ENCODE measurements at regions not wholly inside any gene's neighbourhood (a gene's known extent, or its start where the extent isn't known, plus 50 kb on each side); places are given as distances from the start of the nearest gene placed in this dataset.

GRCh38 chr6:149229096-149229495 is 88.4 kb upstream of the TAB2 start:
- Histone ChIP-seq H2AK5ac (ENCODE audit: low read length, severe bottlenecking) (no peak overlapping the region), H3K18ac (ENCODE audit: low read depth in 1 of 2, low read length in 2 of 2) (no peak overlapping the region), H4K8ac (ENCODE audit: low read length) (no peak overlapping the region), H3K27ac (ENCODE audit: low read length, poor library complexity, severe bottlenecking) (no peak overlapping the region), H3K9me3 (ENCODE audit: control insufficient read depth, low read length) (no peaks in the 10 kb centered on the region), H3K36me3 (ENCODE audit: control insufficient read depth in 1 of 2, insufficient read depth in 2 of 2, low read depth in 1 of 2, low read length in 2 of 2) (no peaks in the 10 kb centered on the region), H2BK12ac (ENCODE audit: low read length in 2 of 2) (peak overlapping the region in 1 of 2 experiments; percentile 60), H3K4ac (ENCODE audit: low read depth in 1 of 2, low read length in 2 of 2) (no peak overlapping the region), H3K27me3 (ENCODE audit: control insufficient read depth in 1 of 2, insufficient read depth in 1 of 2, low read length in 2 of 2) (no peaks in the 10 kb centered on the region), H2BK120ac (ENCODE audit: low read depth, low read length) (no peak overlapping the region), H2BK5ac (ENCODE audit: low read depth, low read length, poor library complexity, severe bottlenecking) (no peak overlapping the region), H2BK15ac (ENCODE audit: low read depth, poor library complexity, severe bottlenecking) (no peak overlapping the region), H3K4me3 (ENCODE audit: insufficient read depth in 1 of 2, low read depth in 1 of 2, low read length in 2 of 2) (no peak overlapping the region), H3K23ac (ENCODE audit: low read length in 2 of 2) (no peak overlapping the region), H2AFZ (ENCODE audit: low read depth, low read length) (no peak overlapping the region), H4K91ac (ENCODE audit: low read length) (no peak overlapping the region), H3K9ac (ENCODE audit: low read length) (no peak overlapping the region), H3K79me1 (replicated peaks; ENCODE audit: low read length, poor library complexity, severe bottlenecking) (no peaks in the 10 kb centered on the region), H3K14ac (ENCODE audit: low read length in 2 of 2) (no peak overlapping the region), H3K4me2 (ENCODE audit: low read length, poor library complexity, severe bottlenecking) (no peak overlapping the region), H3K4me1 (ENCODE audit: control insufficient read depth, insufficient read depth, low read depth, low read length) (peaks cover 10% of the 10 kb centered on the region)
- WGBS: 94% methylated on average over 6 of the region's 6 CpGs
- DNase-seq: no peak

- no peak overlapping the region for H3K4me2 ChIP-seq (ENCODE audit: low read length, poor library complexity, severe bottlenecking)
- no peak overlapping the region for H2BK15ac ChIP-seq (ENCODE audit: low read depth, poor library complexity, severe bottlenecking)
- no peak overlapping the region for H4K91ac ChIP-seq (ENCODE audit: low read length)
- 97% methylated on average over 5 of the region's 5 CpGs for WGBS
- H3K9ac ChIP-seq (ENCODE audit: low read length): no peak overlapping the region
- H2BK12ac ChIP-seq (ENCODE audit: low read length in 2 of 2): no peak overlapping the region
- no peaks in the 10 kb centered on the region for H3K27me3 ChIP-seq (ENCODE audit: control insufficient read depth in 1 of 2, insufficient read depth in 1 of 2, low read length in 2 of 2)
- H2AFZ ChIP-seq (ENCODE audit: low read depth, low read length): no peak overlapping the region
- no peak overlapping the region for H3K4ac ChIP-seq (ENCODE audit: low read depth in 1 of 2, low read length in 2 of 2)
- no peak overlapping the region for H3K14ac ChIP-seq (ENCODE audit: low read length in 2 of 2)
- H2BK120ac ChIP-seq (ENCODE audit: low read depth, low read length): no peak overlapping the region
- no peak overlapping the region for H3K27ac ChIP-seq (ENCODE audit: low read length, poor library complexity, severe bottlenecking)
- DNase-seq: no peak
- H4K8ac ChIP-seq (ENCODE audit: low read length): no peak overlapping the region
- H3K9me3 ChIP-seq (ENCODE audit: control insufficient read depth, low read length): no peaks in the 10 kb centered on the region
- H3K79me1 ChIP-seq (replicated peaks; ENCODE audit: low read length, poor library complexity, severe bottlenecking): no peaks in the 10 kb centered on the region
- H3K4me3 ChIP-seq (ENCODE audit: insufficient read depth in 1 of 2, low read depth in 1 of 2, low read length in 2 of 2): no peak overlapping the region
- H3K4me1 ChIP-seq (ENCODE audit: control insufficient read depth, insufficient read depth, low read depth, low read length): peaks cover 16% of the 10 kb centered on the region
- H3K36me3 ChIP-seq (ENCODE audit: control insufficient read depth in 1 of 2, insufficient read depth in 2 of 2, low read depth in 1 of 2, low read length in 2 of 2): no peaks in the 10 kb centered on the region
- no peak overlapping the region for H2BK5ac ChIP-seq (ENCODE audit: low read depth, low read length, poor library complexity, severe bottlenecking)
- no peak overlapping the region for H3K23ac ChIP-seq (ENCODE audit: low read length in 2 of 2)
- no peak overlapping the region for H3K18ac ChIP-seq (ENCODE audit: low read depth in 1 of 2, low read length in 2 of 2)
- H2AK5ac ChIP-seq (ENCODE audit: low read length, severe bottlenecking): no peak overlapping the region
These were observed 86.6 kb upstream of the TAB2 start for GRCh38 chr6:149230712-149231460.

GRCh38 chr6:149231778-149232177 is 85.7 kb upstream of the TAB2 start:
- no peaks in the 10 kb centered on the region for H3K9me3 ChIP-seq (ENCODE audit: control insufficient read depth, low read length)
- H3K4ac ChIP-seq (ENCODE audit: low read depth in 1 of 2, low read length in 2 of 2): peak overlapping the region in 1 of 2 experiments; percentile 76
- peak overlapping the region; percentile 59 to 72 for H2BK12ac ChIP-seq (ENCODE audit: low read length in 2 of 2)
- H2AK5ac ChIP-seq (ENCODE audit: low read length, severe bottlenecking): no peak overlapping the region
- 55% methylated on average over 6 of the region's 7 CpGs for WGBS
- peaks cover 16% of the 10 kb centered on the region for H3K4me1 ChIP-seq (ENCODE audit: control insufficient read depth, insufficient read depth, low read depth, low read length)
- peak overlapping the region; percentile 15 for H3K27ac ChIP-seq (ENCODE audit: low read length, poor library complexity, severe bottlenecking)
- no peak overlapping the region for H3K23ac ChIP-seq (ENCODE audit: low read length in 2 of 2)
- peak overlapping the region; percentile 40 for H2BK120ac ChIP-seq (ENCODE audit: low read depth, low read length)
- H2BK15ac ChIP-seq (ENCODE audit: low read depth, poor library complexity, severe bottlenecking): no peak overlapping the region
- no peak overlapping the region for H3K4me2 ChIP-seq (ENCODE audit: low read length, poor library complexity, severe bottlenecking)
- H4K91ac ChIP-seq (ENCODE audit: low read length): no peak overlapping the region
- no peak overlapping the region for H3K9ac ChIP-seq (ENCODE audit: low read length)
- peak overlapping the region in 1 of 2 experiments; percentile 68 for H3K18ac ChIP-seq (ENCODE audit: low read depth in 1 of 2, low read length in 2 of 2)
- H3K4me3 ChIP-seq (ENCODE audit: insufficient read depth in 1 of 2, low read depth in 1 of 2, low read length in 2 of 2): no peak overlapping the region
- no peak overlapping the region for H2BK5ac ChIP-seq (ENCODE audit: low read depth, low read length, poor library complexity, severe bottlenecking)
- no peaks in the 10 kb centered on the region for H3K27me3 ChIP-seq (ENCODE audit: control insufficient read depth in 1 of 2, insufficient read depth in 1 of 2, low read length in 2 of 2)
- H3K79me1 ChIP-seq (replicated peaks; ENCODE audit: low read length, poor library complexity, severe bottlenecking): no peaks in the 10 kb centered on the region
- H3K36me3 ChIP-seq (ENCODE audit: control insufficient read depth in 1 of 2, insufficient read depth in 2 of 2, low read depth in 1 of 2, low read length in 2 of 2): no peaks in the 10 kb centered on the region
- H4K8ac ChIP-seq (ENCODE audit: low read length): no peak overlapping the region
- H3K14ac ChIP-seq (ENCODE audit: low read length in 2 of 2): no peak overlapping the region
- peak; percentile 71 for DNase-seq
- no peak overlapping the region for H2AFZ ChIP-seq (ENCODE audit: low read depth, low read length)

- peak overlapping the region; percentile 72 to 97 for H3K18ac ChIP-seq (ENCODE audit: low read depth in 1 of 2, low read length in 2 of 2)
- no peak overlapping the region for H3K23ac ChIP-seq (ENCODE audit: low read length in 2 of 2)
- H2BK5ac ChIP-seq (ENCODE audit: low read depth, low read length, poor library complexity, severe bottlenecking): peak overlapping the region; percentile 33
- H3K14ac ChIP-seq (ENCODE audit: low read length in 2 of 2): peak overlapping the region in 1 of 2 experiments; percentile 46
- no peak overlapping the region for H2AFZ ChIP-seq (ENCODE audit: low read depth, low read length)
- no peak overlapping the region for H3K9ac ChIP-seq (ENCODE audit: low read length)
- peak overlapping the region; percentile 1 for H2BK120ac ChIP-seq (ENCODE audit: low read depth, low read length)
- H3K4me1 ChIP-seq (ENCODE audit: control insufficient read depth, insufficient read depth, low read depth, low read length): peaks cover 16% of the 10 kb centered on the region
- no peak overlapping the region for H3K4me3 ChIP-seq (ENCODE audit: insufficient read depth in 1 of 2, low read depth in 1 of 2, low read length in 2 of 2)
- no peak overlapping the region for H3K4me2 ChIP-seq (ENCODE audit: low read length, poor library complexity, severe bottlenecking)
- peak overlapping the region; percentile 13 for H4K8ac ChIP-seq (ENCODE audit: low read length)
- H4K91ac ChIP-seq (ENCODE audit: low read length): peak overlapping the region; percentile 91
- peaks cover 5% of the 10 kb centered on the region for H3K9me3 ChIP-seq (ENCODE audit: control insufficient read depth, low read length)
- 49% methylated on average over 7 of the region's 7 CpGs for WGBS
- H3K27ac ChIP-seq (ENCODE audit: low read length, poor library complexity, severe bottlenecking): peak overlapping the region; percentile 93
- peak overlapping the region; percentile 2 to 10 for H3K4ac ChIP-seq (ENCODE audit: low read depth in 1 of 2, low read length in 2 of 2)
- H3K79me1 ChIP-seq (replicated peaks; ENCODE audit: low read length, poor library complexity, severe bottlenecking): no peaks in the 10 kb centered on the region
- no peaks in the 10 kb centered on the region for H3K36me3 ChIP-seq (ENCODE audit: control insufficient read depth in 1 of 2, insufficient read depth in 2 of 2, low read depth in 1 of 2, low read length in 2 of 2)
- no peaks in the 10 kb centered on the region for H3K27me3 ChIP-seq (ENCODE audit: control insufficient read depth in 1 of 2, insufficient read depth in 1 of 2, low read length in 2 of 2)
- peak overlapping the region; percentile 78 for H2BK15ac ChIP-seq (ENCODE audit: low read depth, poor library complexity, severe bottlenecking)
- H2BK12ac ChIP-seq (ENCODE audit: low read length in 2 of 2): peak overlapping the region; percentile 88 to 91
- peak overlapping the region; percentile 66 for H2AK5ac ChIP-seq (ENCODE audit: low read length, severe bottlenecking)
- peak; percentile 95 for DNase-seq
These were observed 84.3 kb upstream of the TAB2 start for GRCh38 chr6:149233056-149233715.

Measured in mesenchymal stem cell (in vitro differentiated cells and primary cell).